Skeletal muscle cell (primary cell): ENCODE measurements at regions not wholly inside any gene's neighbourhood (a gene's known extent, or its start where the extent isn't known, plus 50 kb on each side); places are given as distances from the start of the nearest gene placed in this dataset.

Source experiments
- DNase-seq: peaks from one replicate; pipeline ENCODE4 v3.0.0-alpha.2; 2010; ENCODE audit warnings: low read depth
- H3K4me3 ChIP-seq: 2 replicates; pipeline ENCODE4 v1.5.1; 2011; ENCODE audit warnings: low read depth, mild to moderate bottlenecking, control low read depth, low read length, moderate library complexity

DNA sequence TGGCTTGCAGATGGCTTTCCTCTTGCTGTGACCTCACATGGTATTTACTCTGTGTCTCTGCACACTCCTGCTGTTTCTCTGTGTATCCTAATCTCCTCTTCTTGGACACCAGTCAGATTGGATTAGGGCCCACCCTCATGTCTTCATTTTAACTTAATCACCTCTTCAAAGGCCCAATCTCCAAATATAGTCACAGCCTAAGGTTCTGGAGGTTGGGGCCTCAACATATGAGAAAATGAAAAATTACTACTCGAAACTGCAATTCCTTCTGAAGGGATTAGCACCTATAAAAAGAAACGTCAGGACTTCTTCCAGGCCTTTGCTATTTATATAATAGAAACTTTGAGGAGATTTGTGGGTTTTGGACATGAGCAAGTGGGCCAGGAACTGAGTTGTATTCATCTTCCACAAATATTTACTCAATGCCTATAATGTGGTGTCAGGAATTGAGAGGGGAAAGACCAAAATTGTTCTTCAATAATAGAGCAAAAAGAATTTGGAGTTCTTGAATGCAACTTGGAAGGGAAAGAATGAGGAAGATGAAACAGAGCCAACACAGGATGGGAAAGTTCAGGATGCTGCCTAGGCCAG, 270.0 kb upstream of the FN1 start:
- H3K4me3 ChIP-seq = no peak overlapping the region
- DNase-seq = no peak

DNA sequence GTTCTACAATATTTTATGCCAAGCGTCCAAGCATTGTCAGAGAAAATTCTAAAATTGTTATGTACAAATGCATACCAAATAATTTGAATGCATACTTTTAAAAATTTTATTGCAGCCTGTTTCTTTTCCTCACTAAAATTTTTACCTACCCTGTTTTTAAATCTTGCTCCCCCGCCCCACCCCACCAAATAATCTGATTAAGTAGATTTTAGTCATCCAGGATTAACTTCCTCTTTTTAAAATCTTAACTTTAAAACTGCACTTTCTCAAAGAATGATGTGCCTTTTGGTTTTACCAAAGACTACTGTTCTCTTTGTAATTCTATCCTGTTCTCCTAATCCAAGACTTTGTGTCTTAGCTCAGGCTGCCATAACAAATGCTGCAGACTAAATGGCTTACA, 269.4 kb upstream of the FN1 start:
- no peak for DNase-seq
- H3K4me3 ChIP-seq = no peak overlapping the region

GRCh38 chr2:215702116-215702902, 266.4 kb upstream of the FN1 start:
- H3K4me3 ChIP-seq = no peak overlapping the region
- no peak for DNase-seq

- no peak for DNase-seq
Observed at GRCh38 chr2:215699700-215700538, 264.1 kb upstream of the FN1 start.

GRCh38 chr2:215699018-215699417, 263.1 kb upstream of the FN1 start:
- DNase-seq = no peak

More at GRCh38 chr2:215699700-215700538, 264.1 kb upstream of the FN1 start:
- H3K4me3 ChIP-seq = no peak overlapping the region

GRCh38 chr2:215698566-215698965, 262.7 kb upstream of the FN1 start:
- no peak overlapping the region for H3K4me3 ChIP-seq
- peak; percentile 88 for DNase-seq

More at GRCh38 chr2:215699018-215699417, 263.1 kb upstream of the FN1 start:
- no peak overlapping the region for H3K4me3 ChIP-seq

GRCh38 chr2:215697496-215697895, 261.6 kb upstream of the FN1 start:
- H3K4me3 ChIP-seq = no peak overlapping the region
- DNase-seq = no peak

- H3K4me3 ChIP-seq = no peak overlapping the region
- DNase-seq = no peak
Observed at GRCh38 chr2:215697003-215697402, 261.1 kb upstream of the FN1 start.

- DNase-seq = no peak
- H3K4me3 ChIP-seq = no peak overlapping the region
Observed at GRCh38 chr2:215695861-215696260, 260.0 kb upstream of the FN1 start.

GRCh38 chr2:215693999-215694580, 258.2 kb upstream of the FN1 start:
- no peak for DNase-seq
- no peak overlapping the region for H3K4me3 ChIP-seq

GRCh38 chr2:215693193-215693998, 257.5 kb upstream of the FN1 start:
- no peak overlapping the region for H3K4me3 ChIP-seq
- DNase-seq = peak; percentile 69

DNA sequence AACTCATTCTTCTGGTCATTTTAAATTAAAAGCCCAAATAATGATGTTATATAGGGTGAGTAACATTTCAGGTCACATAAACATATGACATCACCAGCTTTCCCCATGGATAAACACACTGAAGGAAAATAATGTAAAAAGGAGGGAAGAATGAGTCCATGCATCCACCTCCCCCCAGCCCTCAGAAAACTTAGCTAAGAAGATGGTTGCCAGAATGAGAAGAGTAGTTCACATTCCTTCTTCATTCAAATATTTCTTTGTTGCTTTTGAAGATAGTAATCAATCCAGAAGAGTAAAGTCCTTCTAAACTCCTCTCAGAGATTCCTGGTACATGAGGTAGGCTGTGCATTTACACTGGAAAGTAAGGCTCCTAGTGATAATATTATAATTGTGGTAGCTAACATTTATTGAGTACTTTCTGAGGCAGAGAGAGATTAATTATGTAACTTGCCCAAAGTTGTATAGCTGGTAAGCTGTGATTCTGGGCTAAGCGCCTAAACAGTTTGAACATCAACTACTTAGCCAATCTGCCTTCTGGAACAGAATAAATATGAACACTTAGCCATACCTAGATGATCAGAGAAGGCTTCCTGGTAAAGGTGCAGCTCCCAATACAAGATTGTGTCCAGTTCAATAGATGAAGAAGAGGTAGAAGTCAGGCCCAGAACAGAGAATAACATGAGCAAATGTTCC, 256.7 kb upstream of the FN1 start:
- DNase-seq = peak; percentile 40
- no peak overlapping the region for H3K4me3 ChIP-seq

GRCh38 chr2:215691346-215691745, 255.5 kb upstream of the FN1 start:
- DNase-seq = no peak
- no peak overlapping the region for H3K4me3 ChIP-seq

DNA sequence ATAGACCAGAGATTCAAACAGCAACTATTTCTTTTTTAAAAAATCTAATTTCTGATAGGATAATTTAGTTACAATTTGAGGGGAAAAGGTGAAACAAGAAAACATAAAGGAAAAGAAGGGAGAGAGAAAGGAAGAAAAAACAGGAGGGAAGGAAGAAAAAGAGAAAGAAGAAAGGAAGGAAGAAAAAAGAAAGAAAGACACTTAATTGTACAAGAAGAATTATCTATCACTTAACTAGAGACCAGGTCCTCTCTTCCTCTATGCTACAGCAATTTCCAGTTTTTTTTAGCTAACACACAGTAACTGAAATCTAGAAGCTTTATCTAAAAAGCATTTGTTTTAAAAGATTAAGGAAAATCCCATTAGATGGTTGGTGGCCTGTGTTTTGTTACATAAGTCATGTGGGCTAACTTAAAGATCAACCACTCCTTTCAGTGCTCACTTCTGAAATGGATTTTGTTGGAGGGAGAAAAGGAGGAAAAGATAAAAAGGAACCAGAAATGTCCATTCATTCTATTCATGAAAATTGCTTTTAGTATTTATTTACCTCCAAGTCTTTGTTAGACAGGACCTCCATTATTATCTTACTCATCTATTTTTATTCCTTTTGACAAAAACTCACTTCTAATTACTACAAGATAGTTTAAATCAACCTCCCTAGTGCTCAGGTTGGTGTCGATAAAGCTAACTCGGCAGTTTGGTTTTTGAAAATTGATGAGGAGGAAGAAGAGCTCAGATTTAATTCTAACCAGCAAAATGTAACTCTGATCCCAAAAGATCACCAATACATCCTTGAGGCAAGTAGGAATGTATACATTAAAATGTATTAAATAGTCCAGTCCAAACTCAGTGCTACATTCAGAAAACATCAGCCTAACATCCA, 251.5 kb upstream of the FN1 start:
- no peak overlapping the region for H3K4me3 ChIP-seq
- DNase-seq = no peak

DNA sequence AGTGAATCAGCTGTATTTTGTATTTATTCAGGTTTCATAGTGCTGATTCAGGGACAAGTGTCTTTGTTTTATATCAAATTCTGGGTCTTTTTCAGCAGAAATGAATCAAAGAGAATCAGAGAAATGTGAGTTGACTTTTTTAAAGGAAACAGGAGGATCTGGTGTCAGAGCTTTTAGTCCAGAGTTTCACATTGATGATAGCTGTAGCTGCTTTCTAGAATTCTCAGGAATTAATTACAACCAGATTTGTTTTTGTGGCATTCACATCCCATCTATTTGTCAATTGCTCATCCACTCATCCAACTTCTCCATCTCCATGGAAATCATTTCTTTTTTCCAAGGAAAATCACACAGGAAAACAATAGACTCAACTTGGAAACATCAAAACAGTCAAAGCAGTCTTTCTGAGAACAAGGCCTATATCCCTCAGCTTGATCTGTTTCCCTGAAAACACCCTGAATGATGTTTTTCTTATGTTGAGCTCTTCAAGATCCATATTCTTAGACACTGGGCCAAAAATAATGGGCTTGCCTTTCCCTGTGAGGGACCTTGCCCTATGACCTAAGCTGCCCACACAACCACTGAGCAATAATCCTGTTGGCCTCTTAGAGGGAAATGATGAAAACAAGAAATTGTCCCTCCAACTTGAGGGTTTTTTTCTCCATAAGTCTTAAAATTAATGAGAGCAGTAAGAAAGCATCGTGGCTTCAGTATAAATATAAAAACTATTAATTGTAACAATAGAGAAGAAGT, 249.5 kb upstream of the FN1 start:
- peak; percentile 36 for DNase-seq
- H3K4me3 ChIP-seq = no peak overlapping the region

DNA sequence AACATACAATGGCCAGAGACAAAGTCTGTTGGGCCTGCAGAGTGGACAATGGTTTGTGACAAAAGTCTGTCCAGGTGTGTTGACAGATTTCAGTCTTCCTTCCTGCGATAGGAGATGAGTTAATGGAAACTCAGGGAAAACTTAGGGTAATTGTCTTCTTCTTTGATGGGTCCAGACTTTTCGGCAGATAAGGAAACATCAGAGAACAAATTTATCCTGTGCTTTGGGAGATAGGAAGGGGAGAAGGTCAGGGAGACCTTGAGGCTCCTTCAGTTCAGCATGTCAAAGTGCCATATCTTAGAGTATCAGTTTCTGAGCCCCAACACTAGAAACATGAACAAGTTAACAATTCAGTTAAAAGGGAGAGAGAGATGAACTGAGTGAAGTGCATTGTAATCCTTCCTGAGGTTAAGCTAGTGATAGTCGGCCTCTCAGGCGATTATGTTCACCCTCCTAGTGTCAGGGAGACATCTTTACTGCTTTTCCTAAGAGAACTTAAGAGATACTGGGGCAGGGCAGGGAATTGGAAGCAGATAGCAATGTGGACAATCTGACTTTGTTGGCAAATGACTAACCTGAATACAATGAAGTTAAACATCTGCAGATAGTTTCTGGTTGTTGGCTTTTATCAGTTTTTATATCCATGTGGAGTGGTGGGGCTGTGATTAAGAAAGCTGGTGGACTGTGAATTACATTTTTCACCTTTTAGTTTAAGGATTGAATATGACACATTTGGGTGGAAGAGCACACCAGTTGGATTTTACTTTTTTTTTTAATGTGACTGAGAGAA, 248.8 kb upstream of the FN1 start:
- H3K4me3 ChIP-seq = no peak overlapping the region
- DNase-seq = peak; percentile 48
